GM18502 (cell line): ENCODE measurements at regions not wholly inside any gene's neighbourhood (a gene's known extent, or its start where the extent isn't known, plus 50 kb on each side); places are given as distances from the start of the nearest gene placed in this dataset.
"Not testable (repeated sequence)": the region's sequence is repeated elsewhere in the genome, so short reads cannot be mapped to it uniquely, and the experiment has no call there.

ENCODE experiments used
- ATAC-seq: cut with Tn5 transposase; IDR thresholded peaks from one replicate; pipeline ENCODE4 v1.9.1; 2021; ENCODE audit warnings: mild to moderate bottlenecking; ENCODE audit not compliant: unreplicated experiment, poor library complexity

- ATAC-seq = no peak
These were observed 243.7 kb upstream of the DPYD start for GRCh38 chr1:98164509-98164908.

- ATAC-seq = no peak
These were observed 236.9 kb upstream of the DPYD start for GRCh38 chr1:98157524-98158313.

GRCh38 chr1:98147280-98147679, 226.4 kb upstream of the DPYD start:
- ATAC-seq = no peak

- ATAC-seq = no peak
These were observed 224.8 kb upstream of the DPYD start for GRCh38 chr1:98145655-98146054.

- ATAC-seq = no peak
These were observed 222.6 kb upstream of the DPYD start for GRCh38 chr1:98143403-98143802.

GRCh38 chr1:98133131-98133530, 212.3 kb upstream of the DPYD start:
- ATAC-seq = no peak

- no peak for ATAC-seq
These were observed 209.6 kb upstream of the DPYD start for GRCh38 chr1:98130408-98130807.

GRCh38 chr1:98129491-98129890, 208.7 kb upstream of the DPYD start:
- ATAC-seq = no peak

- no peak for ATAC-seq
These were observed 205.9 kb upstream of the DPYD start for GRCh38 chr1:98126740-98127139.

- ATAC-seq = no peak
These were observed 200.8 kb upstream of the DPYD start for GRCh38 chr1:98121646-98122045.

- no peak for ATAC-seq
These were observed 199.0 kb upstream of the DPYD start for GRCh38 chr1:98119796-98120195.

- no peak for ATAC-seq
These were observed 193.0 kb upstream of the DPYD start for GRCh38 chr1:98113811-98114210.

GRCh38 chr1:98112626-98113025, 191.8 kb upstream of the DPYD start:
- no peak for ATAC-seq

GRCh38 chr1:98110674-98111073, 189.8 kb upstream of the DPYD start:
- no peak for ATAC-seq

- not testable (repeated sequence) for ATAC-seq
These were observed 187.5 kb upstream of the DPYD start for GRCh38 chr1:98108378-98108777.

GRCh38 chr1:98107256-98107655, 186.4 kb upstream of the DPYD start:
- ATAC-seq = no peak

- ATAC-seq = no peak
These were observed 183.5 kb upstream of the DPYD start for GRCh38 chr1:98104289-98104688.

- ATAC-seq = no peak
These were observed 182.9 kb upstream of the DPYD start for GRCh38 chr1:98103617-98104285.

- ATAC-seq = no peak
These were observed 181.7 kb upstream of the DPYD start for GRCh38 chr1:98102345-98103030.

GRCh38 chr1:98101364-98101763, 180.5 kb upstream of the DPYD start:
- ATAC-seq = no peak

GRCh38 chr1:98099501-98099900, 178.7 kb upstream of the DPYD start:
- no peak for ATAC-seq
